ENCODE measurements at regions not wholly inside any gene's neighbourhood (a gene's known extent, or its start where the extent isn't known, plus 50 kb on each side); places are given as distances from the start of the nearest gene placed in this dataset.
"Not testable (repeated sequence)": the region's sequence is repeated elsewhere in the genome, so short reads cannot be mapped to it uniquely, and the experiment has no call there.

DNA sequence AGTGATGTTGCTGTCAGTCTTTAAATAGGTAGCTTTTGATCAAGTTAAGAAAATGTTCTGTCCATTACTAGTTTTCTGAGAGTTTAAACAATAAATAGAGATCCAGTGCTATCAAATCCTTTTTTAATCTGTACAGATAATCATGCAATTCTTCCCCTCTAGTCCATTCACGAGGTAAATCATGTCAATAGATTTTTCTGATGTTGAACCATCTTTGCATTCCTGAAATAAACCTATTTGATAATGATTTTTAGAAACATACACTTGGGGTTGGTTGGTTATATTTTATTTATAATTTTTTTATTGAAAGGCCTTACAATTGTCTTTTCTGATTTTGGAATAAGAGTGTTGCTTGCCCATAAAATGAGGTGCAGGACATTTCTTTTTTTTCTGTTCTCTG, 95.0 kb downstream of the FAM53A start:
- no peak for DNase-seq

DNA sequence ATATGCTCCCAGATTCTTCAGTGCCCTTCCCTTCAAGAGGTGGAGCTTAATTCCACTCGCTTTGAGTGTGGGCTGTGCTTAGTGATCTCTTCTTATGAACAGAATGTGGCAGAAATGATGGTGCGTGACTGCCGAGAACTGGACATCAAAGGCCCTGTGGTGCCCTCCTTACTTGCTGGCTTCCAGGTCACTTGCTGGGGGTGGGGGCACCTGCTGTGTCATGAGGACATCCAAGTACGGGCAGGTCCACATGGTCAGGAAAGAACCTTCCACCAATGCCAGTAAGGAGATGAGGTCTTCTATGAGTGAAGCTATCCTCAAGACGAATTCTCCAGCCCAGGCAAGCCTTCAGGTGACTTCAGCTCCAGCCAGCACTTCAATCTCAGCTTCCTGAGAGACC, 95.8 kb downstream of the FAM53A start:
- DNase-seq, result no peak

DNA sequence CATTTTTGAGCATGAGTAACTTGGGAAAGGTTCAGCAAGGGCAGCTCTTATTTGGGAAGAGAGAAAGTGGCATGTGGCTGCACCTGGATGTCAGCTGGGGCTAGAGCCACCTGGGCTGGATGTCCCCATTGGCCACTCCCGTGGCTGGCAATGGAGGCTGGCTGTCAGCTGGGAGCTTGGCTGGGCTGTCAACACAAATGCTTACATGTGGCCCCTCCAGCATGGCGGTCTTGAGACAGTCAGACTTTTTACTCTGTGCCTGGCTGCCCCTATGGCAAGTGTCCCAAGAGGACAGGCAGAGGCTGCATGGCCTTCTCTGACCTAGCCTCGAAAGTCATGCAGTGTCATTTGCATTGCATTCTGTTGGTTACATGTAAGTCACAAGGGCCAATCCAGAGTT, 99.6 kb downstream of the FAM53A start:
- no peak for DNase-seq

DNA sequence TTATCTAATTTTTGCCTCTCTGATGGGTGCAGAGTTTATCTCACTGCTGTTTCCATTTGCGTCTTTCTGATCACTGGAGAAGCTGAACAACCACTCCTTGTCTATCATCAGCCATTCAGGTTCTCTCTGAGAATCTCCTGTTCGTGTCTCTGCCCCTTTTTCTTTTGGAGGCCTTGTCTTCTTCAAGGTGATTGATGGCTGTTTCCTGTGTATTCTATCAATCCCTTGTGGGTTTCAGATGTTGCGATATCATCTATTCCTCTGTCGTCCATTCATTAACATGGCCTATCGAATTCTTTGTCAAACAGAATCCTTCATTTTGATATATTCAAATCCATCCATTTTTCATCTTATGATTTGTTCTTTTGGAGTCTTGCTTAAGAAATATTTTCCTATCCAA, 100.3 kb downstream of the FAM53A start:
- DNase-seq, result no peak

DNA sequence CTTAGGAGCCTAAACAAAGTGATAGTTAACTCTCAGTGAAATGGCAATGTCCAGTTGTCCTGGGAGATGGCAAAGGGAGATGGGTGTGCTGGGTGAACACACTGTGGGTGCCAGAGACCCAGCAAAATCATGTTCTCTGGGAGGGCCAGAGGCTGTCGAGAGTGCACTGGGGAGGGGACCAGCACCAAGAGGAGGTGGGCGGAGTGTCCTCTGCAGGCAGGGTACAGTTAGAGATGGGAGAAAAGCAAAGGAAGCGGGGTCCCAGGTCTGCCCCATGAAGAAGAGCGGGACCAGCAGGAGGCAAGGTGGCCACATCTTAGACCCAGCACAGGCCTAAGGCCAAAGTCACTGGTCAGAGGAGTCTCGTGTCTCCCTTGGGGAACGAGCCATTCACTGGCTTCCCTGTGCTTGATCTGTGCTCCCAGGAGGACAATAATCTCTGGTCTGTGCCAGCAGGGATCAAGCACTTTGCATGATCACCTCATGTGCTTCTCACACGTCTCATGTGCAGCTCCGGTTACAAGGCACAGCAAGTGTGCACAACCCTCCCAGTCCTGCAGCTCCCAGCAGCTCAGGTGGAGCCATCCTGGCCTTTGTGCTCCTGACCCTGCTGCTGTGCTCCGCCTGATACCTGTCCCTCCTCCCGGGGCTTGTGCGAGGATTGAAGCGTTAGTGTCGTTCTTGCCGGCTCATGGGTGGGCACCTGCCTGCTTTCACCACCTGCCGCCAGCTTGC, 100.9 kb downstream of the FAM53A start:
- no peak for DNase-seq

DNA sequence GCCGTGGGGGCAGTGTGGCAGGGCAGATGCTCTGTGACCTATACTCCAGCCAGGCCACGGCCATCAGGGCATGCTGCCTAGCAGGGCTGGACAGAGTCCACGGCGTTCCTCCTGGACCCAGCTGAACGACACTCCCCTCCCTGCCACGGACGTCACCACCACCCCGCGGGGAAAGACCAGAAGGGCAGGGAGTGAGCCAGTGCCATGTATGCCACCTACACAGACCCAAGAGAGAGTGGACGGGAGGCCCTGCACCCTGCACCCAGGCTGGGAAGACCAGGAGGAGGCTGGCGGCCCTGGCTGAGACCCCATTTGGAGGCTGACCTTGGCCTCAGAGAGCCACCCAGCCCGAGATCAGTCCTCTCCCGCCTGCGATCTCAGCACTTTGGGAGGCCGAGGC, 101.9 kb downstream of the FAM53A start:
- DNase-seq, result no peak

DNA sequence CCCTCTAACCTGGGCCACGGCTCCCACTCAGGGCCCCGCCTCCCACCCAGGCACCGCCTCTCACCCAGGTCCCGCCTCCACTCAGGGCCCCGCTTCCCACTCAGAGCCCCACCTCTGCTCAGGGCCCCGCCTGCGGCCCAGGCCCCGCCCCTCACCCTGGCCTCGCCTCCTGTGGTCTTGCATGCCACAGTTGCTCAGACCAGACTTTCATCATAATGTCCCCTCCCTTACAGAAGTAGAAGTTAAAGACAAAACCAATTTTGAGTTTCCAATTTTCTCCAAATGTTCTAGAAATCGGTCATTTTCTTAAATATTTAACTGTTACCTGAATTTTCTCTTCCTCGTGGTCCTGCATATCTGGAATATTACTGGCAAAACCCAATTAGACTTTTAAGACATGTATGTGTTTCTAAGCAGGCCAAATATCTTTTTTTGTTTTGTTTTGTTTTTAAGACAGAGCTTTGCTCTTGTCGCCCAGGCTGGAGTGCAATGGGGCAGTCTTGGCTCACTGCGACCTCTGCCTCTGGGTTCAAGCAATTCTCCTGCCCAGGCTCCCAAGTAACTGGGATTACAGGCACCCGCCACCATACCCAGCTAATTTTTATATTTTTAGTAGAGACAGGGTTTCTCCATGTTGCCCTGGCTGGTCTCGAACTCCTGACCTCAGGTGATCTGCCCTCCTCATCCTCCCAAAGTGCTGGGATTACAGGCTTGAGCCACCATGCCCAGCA, 102.8 kb downstream of the FAM53A start:
- DNase-seq, result peak; percentile 94

DNA sequence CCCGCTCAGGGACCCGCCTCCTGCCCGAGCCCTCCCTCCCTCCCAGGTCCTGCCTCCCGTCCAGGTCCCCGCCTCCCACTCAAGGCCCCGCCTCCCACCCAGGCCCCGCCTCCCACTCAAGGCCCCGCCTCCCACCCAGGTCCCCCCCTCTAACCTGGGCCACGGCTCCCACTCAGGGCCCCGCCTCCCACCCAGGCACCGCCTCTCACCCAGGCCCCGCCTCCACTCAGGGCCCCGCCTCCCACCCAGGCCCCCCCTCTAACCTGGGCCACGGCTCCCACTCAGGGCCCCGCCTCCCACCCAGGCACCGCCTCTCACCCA, 103.5 kb downstream of the FAM53A start:
- not testable (repeated sequence) for DNase-seq

DNA sequence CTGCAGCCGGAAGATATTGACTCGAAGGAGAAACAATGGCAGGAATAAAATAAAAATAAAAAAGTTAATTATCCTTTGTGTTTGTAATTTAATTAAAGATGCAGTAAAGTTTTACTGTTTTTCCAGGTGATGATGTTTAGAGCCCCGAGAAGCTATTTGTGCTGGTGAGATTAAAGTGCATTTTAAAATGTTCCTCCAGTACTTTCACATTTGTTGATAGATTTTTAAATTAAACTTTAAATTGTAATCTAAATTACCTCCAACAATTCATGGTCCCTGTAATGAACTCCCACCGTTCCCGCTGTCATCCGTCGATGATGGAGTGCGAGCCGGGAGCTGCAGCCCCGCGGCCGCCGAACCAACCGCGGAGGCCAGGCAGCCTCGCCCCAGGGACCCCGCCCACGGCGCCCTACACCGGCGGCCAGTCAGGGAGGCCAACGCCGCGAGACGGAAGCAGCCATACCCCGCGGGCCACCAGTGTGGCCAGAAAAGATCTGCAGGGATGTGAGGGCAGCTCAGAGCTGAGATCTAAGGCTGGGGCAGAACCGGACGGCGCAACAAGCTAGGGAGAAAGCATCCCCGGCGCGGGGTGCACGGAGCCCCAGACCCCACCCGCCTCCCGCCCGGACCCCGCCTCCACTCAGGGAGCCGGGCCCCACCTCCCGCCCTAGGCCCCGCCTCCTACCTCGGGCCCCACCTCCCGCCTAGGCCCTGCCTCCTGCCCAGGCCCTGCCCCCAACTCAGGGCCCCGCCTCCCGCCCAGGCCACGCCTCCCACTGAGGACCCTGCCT, 104.0 kb downstream of the FAM53A start:
- peak; percentile 96 for DNase-seq

DNA sequence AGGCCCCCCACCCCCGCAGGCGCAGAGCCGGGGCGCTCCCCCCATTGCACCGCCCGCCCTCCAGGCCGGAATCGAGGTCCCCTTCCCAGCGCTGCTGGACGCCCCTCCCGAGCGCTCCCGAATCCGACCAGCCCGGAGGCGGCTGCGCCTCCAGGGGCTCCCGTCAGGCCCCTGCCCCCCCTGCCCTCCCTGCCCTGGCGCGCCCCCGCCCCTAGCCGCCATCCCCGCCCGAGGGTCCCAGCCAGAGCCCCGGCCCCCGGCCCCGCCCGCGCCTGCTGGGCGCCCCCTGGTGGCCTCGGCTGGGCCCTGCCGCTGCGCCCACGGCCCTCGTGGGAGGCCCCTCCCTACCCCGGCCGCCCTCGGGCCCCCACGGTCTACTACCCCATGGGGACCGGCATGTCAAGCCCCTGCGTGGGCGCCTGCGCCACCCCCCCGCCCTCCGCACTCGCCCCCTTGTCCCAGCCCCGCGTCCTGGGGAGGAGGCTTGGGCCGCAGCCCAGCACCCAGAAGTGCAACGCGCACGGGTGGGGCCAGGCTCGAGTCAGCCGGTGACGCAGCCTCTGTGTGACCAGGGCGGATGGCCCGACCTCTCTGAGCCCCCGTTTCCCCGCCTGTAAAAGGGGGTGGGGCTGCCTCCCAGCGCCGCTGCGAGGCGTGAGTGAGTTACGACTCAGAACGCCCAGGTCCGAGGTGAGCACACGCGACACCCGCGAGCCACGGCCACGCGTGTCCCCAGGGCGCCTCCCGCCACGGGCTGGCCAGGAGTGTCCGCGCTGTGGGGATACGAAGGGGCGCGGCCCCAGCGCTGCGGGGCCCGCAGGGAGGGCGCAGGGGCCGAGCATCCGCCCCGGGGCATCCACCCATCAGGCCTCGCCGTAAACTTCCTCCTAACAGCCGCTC, 104.9 kb downstream of the FAM53A start:
- peak; percentile 80 for DNase-seq

DNA sequence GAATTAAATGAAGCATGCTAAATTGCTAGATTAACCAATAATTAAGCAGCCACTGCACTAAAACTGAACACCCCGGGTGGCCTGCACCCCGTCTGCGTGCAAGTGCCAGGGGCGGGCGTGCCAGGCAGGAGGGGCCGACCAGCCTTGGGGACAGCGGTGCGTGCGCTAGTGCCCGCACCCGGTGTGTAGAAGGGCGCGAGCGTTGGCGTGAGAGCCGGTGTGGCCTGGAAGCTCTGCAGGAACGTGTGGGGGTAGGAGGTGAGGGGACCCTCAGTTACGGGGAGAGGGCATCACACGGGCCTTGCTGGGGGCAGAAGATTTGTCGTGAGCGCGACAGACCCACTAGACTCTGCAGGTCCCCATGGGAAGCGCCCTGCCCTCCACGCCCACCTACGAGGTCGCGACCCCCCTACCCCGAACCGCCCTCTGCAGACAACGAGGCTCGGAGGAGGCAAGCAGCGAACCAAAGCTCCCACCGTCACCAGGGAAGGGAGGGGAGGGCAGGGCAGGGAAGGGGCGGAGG, 105.8 kb downstream of the FAM53A start:
- no peak for DNase-seq

DNA sequence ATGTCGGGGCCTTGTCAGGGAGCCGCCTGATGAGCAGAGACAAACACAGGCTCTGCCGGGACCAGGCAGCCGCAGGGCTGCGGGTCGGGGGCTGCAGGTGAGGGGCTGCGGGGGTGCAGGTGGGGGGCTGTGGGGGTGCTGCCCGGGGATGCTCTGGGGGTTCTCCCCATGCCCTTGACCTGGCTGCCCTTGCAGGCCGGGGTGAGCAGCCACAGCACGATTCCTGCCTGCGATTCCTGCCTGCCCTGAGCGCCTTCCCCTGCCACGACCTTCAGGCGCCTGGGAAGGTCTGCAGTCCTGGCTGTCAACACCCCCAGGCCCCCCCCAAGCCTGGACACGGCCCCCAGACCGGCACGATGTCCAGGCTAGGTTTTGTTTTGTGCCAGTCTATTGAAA, 106.3 kb downstream of the FAM53A start:
- no peak for DNase-seq

DNA sequence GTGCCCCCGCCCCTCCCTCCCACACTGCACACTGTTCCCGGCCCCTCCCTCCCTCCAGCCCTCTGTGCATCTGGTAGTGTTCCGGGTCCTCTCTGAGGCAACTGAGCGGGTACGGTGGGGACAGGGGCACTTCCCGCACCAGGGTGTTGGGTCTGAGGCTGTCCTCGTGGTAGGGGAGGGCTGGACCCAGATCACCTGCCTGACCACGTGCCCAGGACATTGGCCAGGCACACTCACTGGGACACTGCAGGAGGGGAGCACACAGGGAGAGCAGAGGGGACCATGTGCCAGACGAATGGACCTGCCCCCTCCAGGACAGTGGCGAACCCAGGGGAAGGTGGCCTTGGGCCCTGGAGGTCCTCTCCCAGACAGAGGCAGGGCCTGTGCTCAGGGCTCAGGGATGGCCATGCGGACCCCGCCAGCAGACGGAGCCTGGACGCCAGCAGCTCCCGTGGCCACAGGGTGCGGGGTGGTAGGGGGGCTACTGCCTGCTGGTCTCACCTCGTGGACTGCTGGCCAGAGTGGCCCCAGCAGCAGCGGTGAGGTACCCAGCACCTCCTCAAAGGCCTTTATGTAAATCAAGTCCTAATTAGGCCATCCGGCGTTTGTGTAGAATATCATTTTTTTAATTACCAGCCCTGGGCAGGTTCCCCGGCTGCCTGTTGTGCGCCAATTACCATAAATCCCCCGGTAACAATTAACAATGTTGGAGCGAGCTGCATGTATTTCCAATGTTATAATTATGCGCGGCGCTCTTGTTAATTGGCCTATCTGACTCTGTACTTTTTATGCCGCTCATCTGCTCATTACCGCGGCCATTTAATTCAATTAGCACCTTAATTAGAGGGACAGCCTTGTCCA, 106.9 kb downstream of the FAM53A start:
- no peak for DNase-seq

DNA sequence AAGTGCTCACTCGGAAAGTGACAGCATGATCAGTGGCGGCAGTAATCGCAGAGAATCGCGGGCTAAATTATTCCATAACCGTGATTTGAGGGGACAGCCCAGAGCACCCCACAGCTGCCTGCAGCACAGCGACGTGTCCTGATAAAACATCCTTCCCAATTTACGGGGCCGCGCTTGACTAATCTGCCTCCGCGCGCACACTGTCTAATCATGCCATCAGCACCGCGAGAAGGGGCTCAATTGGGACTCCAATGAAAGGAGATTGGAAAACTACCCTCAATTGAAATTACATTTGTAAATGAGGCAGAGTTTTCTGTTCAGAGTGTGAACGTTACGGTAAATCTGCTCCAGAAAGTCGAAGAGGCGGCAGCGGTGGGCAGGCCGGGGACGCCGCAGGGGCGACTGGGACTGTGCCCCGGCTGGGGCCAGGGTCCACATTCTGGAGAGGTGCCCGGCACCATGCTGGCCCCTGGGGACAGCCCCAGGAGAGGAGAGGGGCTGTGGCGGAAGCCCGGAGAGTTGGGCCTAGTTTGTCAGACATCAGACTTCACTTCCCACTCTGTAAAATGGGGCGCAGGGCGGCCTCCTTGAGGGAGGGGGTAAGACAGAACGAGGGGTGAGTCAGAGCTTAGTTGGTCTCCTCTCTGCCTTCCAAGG, 107.7 kb downstream of the FAM53A start:
- no peak for DNase-seq

DNA sequence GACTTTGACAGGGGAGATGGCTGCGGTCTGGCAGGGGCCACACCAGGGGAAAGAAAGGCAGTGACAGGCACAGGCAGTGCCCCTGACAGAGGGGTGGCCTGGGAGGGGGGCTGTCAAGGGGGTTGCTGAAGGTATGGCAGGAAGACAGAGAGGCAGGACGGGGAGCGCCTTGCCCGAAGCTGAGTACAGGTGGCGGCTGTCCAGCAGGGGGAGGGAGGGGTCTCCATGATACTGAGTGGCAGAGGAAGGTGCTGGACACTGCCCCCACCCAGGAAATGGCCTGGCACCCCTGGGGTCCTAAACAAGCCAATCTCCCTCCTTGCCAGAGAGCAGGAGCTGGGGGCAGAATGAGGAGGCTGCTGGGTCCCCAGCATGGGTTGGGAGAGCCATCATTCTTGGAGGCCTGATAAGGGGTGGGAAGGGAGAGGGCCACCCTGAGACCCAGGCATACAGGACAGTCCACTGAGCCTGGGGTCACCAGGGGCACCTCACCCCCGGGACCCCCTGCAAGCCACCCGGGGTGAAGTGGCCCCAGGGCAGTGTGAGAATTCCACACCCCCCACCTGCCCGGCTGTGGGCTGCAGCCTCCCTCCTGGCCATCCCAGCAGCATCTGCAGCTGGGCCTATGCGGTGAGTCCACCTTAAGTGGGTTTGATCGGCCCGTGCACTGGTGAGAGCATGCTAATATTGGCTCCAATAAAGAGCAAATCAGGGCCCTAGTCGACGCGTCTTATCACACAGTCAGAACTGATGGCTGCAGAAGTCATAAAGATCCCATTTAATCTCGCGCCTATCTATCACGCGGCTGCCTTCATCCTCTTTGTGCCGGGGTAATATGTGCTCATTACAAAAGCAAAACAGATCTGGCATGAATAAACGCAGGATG, 108.5 kb downstream of the FAM53A start:
- DNase-seq, result no peak

DNA sequence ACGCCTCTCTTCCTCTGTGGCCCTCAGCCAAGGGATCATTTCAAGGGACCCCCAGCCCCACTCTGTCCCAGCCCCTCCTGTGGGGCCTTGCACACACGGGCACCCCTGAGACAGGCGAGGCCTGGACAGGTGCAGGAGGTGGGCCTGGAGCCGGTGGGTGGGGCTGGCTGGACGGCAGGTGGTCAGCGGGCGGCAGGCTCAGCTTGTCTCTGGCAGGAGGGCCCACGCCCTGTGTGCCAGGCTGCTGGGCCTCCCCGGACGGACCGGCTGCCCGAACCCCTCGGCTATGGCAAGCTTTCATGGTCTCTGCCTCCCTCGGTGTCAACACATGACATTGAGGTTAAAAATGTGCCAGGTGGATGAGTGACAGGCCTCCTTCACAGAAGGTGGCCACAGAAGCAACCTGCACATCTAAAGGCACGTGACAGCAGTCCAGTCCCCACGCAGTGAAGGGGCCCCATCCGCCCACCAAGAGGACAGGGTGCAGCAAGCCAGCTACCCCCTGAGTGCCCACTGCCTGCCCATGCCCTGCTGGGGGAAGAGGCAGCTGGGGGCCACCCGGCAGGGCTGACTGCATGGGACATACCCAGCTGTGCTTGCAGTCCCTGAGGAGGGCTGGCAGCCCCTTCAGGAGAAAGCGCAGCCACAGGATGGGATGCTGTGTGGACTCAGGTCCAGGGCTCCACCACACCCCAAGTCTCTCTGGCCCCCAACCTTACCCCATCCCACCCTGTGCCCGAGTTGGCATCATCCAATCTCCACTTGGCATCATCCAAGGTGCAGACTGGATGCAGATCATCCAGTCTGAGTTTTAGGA, 109.3 kb downstream of the FAM53A start:
- DNase-seq, result no peak

DNA sequence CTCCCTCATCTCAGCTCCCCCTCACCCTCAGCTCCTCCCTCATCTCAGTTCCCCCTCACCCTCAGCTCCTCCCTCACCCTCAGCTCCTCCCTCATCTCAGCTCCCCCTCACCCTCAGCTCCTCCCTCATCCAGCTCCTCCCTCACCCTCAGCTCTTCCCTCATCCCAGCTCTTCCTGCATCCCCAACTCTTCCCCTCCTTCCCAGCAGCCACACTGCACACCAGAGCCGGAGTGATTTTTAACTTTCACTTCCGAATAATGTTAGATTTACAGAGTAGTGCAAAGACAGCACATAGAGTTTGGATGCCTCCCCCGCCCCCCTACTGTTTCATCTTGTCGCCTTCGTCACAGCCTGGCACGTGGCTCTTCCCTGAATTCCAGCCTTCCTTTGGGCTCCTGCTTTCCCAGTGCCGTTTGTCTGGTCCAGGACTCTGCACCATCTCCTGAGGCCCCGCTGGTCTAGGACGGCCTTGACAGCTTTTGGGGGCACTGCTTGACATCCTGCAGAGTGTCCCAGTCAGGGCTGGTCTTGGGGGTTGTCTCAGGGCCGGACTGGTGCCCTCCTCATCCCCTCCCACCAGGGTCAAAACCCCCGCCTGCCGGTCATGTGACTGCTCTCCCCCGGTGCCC, 110.2 kb downstream of the FAM53A start:
- no peak for DNase-seq

DNA sequence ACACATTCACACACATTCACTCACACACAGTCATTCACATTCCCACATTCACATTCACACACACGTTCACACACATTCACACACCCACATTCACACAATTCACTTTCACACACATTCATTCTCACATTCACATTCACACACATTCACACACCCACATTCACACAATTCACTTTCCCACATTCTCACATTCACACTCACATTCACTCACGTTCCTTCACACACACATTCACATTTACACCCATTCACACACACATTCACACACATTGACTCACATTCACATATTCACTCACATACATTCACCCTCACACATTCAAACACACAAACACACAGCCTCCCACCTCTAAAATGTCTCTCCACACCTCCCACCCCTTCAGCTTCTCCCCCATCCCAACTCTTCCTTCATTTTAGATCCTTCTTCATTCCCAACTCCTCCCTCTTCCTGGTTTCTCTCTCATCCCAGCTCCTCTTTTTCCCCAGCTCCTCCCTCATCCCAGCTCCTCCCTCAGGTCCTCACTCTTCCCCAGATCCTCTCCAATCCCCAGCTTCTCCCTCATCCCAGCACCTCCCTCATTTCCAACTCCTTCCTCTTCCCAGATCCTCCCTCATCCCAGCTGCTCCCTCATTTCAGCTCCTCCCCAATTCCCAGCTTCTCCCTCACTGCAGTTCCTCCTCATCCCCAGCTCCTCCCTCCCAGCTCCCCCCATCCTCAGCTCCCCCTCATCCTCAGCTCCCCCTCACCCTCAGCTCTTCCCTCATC, 111.0 kb downstream of the FAM53A start:
- DNase-seq, result no peak
